B cell (primary cell): ENCODE measurements at regions not wholly inside any gene's neighbourhood (a gene's known extent, or its start where the extent isn't known, plus 50 kb on each side); places are given as distances from the start of the nearest gene placed in this dataset.

Experiments used
- CTCF ChIP-seq: fragments of 200-600 bp; IDR thresholded peaks from one replicate; pipeline ENCODE4 v1.8.0; 2022; ENCODE audit warnings: antibody characterized with exemption, mild to moderate bottlenecking
- EZH2 ChIP-seq: IDR thresholded peaks from 2 replicates; pipeline ENCODE4 v1.6.1; 2012; ENCODE audit warnings: borderline replicate concordance, low read depth, mild to moderate bottlenecking, moderate library complexity, low read length; ENCODE audit not compliant: insufficient read depth, poor library complexity, severe bottlenecking

- TF ChIP-seq CTCF (no peak), EZH2 (no peak)
Measured at GRCh38 chr15:37524601-37525000, 409.8 kb upstream of the TMCO5A start.
